ENCODE measurements at regions not wholly inside any gene's neighbourhood (a gene's known extent, or its start where the extent isn't known, plus 50 kb on each side); places are given as distances from the start of the nearest gene placed in this dataset.
"Not testable (repeated sequence)": the region's sequence is repeated elsewhere in the genome, so short reads cannot be mapped to it uniquely, and the experiment has no call there.

GRCh38 chr9:94464790-94465189 lies 90.1 kb upstream of the PCAT7 start:
- no peak for DNase-seq (ENCODE audit: low read depth, low spot score)
- no peak overlapping the region for H3K27ac ChIP-seq

- not testable (repeated sequence) for DNase-seq (ENCODE audit: low read depth, low spot score)
Observed at GRCh38 chr9:94472063-94472462, 82.8 kb upstream of the PCAT7 start.

GRCh38 chr9:94472806-94473360 lies 82.0 kb upstream of the PCAT7 start:
- no peak for DNase-seq (ENCODE audit: low read depth, low spot score)
- no peak overlapping the region for H3K27ac ChIP-seq

More at GRCh38 chr9:94472063-94472462, 82.8 kb upstream of the PCAT7 start:
- H3K27ac ChIP-seq, result not testable (repeated sequence)

- no peak overlapping the region for H3K27ac ChIP-seq
- DNase-seq (ENCODE audit: low read depth, low spot score), result no peak
Observed at GRCh38 chr9:94478755-94479730, 75.8 kb upstream of the PCAT7 start.

GRCh38 chr9:94479757-94480156 lies 75.1 kb upstream of the PCAT7 start:
- no peak overlapping the region for H3K27ac ChIP-seq
- no peak for DNase-seq (ENCODE audit: low read depth, low spot score)

- no peak for DNase-seq (ENCODE audit: low read depth, low spot score)
- H3K27ac ChIP-seq, result no peak overlapping the region
Observed at GRCh38 chr9:94480205-94480604, 74.7 kb upstream of the PCAT7 start.

GRCh38 chr9:94482110-94482509 lies 72.8 kb upstream of the PCAT7 start:
- H3K27ac ChIP-seq, result no peak overlapping the region
- no peak for DNase-seq (ENCODE audit: low read depth, low spot score)

- DNase-seq (ENCODE audit: low read depth, low spot score), result no peak
- H3K27ac ChIP-seq, result no peak overlapping the region
Observed at GRCh38 chr9:94490465-94490864, 64.4 kb upstream of the PCAT7 start.

- H3K27ac ChIP-seq; DNase-seq (ENCODE audit: low read depth, low spot score): not testable (repeated sequence)
Observed at GRCh38 chr9:94492125-94492524, 62.8 kb upstream of the PCAT7 start.

- no peak overlapping the region for H3K27ac ChIP-seq
- no peak for DNase-seq (ENCODE audit: low read depth, low spot score)
Observed at GRCh38 chr9:94498801-94499453, 56.0 kb upstream of the PCAT7 start.

GRCh38 chr9:94504358-94504757 lies 50.5 kb upstream of the PCAT7 start:
- no peak overlapping the region for H3K27ac ChIP-seq
- DNase-seq (ENCODE audit: low read depth, low spot score), result no peak

All from epithelial cell of prostate (primary cell).